GM10248 (cell line): ENCODE measurements at regions not wholly inside any gene's neighbourhood (a gene's known extent, or its start where the extent isn't known, plus 50 kb on each side); places are given as distances from the start of the nearest gene placed in this dataset.

Experiments used
- CTCF ChIA-PET: fragments of 300-600 bp; sonication (Branson Sonifier 250); formaldehyde crosslinking; extraction: SDS; loops from one replicate; lab custom pipeline; 2021; ENCODE audit warnings: antibody characterized with exemption; lab: Yijun Ruan, JAX
- POLR2A ChIA-PET: fragments of 350-650 bp; sonication (Branson Sonifier 250); formaldehyde crosslinking; extraction: SDS; loops from one replicate; lab custom pipeline; 2020; ENCODE audit warnings: antibody characterized with exemption; lab: Yijun Ruan, JAX
- DNase-seq: peaks from one replicate; pipeline ENCODE4 v3.0.0; 2012; ENCODE audit errors: extremely low spot score
- TF ChIP-seq, protein P1 (sequence below): IDR thresholded peaks from 2 replicates; pipeline ENCODE4 v1.5.1; 2012; ENCODE audit warnings: mild to moderate bottlenecking, low read depth; ENCODE audit errors: extremely low read depth, missing control alignments, control extremely low read depth

DNA sequence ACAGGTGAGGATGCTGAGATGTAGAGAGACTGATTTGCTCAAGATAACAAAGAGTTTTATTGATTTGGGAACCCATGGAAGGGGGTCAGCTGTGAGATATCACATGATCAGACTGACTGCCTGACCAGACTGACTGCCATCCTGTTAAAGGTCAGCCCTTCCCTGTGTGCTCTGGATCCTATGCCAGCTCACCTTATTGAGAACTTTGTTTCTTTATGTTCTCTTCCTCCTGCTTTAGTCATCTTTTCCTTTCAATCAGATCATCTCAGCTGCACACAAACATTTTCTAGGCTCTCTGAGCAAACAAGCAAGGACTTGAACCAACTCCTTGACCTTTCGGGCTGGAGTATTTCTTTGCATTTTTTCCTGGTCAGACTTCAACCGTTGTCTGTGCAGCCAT lies 50.0 kb upstream of the MTPN start:
- DNase-seq = no peak
- TF ChIP-seq, protein P1, sequence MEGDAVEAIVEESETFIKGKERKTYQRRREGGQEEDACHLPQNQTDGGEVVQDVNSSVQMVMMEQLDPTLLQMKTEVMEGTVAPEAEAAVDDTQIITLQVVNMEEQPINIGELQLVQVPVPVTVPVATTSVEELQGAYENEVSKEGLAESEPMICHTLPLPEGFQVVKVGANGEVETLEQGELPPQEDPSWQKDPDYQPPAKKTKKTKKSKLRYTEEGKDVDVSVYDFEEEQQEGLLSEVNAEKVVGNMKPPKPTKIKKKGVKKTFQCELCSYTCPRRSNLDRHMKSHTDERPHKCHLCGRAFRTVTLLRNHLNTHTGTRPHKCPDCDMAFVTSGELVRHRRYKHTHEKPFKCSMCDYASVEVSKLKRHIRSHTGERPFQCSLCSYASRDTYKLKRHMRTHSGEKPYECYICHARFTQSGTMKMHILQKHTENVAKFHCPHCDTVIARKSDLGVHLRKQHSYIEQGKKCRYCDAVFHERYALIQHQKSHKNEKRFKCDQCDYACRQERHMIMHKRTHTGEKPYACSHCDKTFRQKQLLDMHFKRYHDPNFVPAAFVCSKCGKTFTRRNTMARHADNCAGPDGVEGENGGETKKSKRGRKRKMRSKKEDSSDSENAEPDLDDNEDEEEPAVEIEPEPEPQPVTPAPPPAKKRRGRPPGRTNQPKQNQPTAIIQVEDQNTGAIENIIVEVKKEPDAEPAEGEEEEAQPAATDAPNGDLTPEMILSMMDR = no peak
- ChIA-PET POLR2A (no interaction called here), CTCF (no interaction called here)
